ENCODE measurements at regions not wholly inside any gene's neighbourhood (a gene's known extent, or its start where the extent isn't known, plus 50 kb on each side); places are given as distances from the start of the nearest gene placed in this dataset.
"Not testable (repeated sequence)": the region's sequence is repeated elsewhere in the genome, so short reads cannot be mapped to it uniquely, and the experiment has no call there.

DNA sequence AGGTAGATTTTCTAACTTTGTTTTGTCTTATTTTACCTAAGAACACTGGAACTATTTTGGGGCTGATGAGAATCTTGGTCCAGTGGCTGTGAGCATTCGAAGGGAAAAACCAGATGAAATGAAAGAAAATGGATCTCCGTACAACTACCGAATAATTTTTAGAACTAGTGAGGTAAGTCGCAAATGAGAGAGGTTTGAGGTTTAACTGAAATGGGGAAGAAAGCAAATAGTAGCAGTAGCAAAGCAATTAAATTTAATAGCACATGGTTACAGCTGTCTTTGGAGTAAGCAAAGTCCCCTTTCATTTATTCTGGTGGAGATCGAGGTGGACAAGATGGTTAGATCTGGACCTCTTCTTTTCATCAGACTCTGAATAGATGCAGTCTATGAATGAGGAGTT lies 313.5 kb upstream of the RGS6 start:
- DNase-seq, result no peak

DNA sequence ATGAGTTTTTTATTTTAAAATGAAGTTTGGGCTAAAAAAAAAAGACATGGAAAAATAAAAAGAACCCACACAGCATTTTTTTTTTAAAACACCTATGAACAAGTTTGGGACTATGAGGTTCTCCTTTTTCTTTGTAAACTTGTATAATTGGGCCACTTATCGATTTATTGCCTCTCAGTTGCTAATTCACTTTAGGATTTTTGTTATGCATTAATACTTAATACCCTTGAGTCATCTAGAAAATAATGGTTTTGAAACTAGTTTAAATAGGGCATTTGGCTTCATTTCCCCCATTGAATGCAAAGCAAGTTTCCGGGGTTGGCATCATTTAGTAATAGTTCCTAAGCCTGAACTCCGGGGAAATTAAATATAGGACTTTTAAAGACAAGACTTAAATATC lies 312.8 kb upstream of the RGS6 start:
- no peak for DNase-seq

DNA sequence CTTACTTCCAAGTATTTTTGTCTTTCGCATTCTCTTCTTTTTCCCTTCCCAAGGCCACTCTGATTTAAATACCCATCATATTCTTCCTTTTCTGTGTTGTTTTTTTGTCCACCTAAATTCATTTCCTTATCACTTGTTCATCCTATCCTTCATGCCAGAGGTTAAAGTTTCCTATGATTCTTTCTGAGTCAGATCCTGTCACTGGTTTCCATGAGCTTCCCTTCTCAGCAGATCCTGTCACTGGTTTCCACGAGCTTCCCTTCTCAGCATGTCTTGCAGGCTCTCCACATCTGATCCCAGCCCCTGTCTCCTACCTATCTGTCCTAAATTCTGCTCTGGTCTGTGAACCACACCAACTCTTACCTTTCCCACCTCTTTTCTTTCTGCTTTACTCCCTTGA lies 311.8 kb upstream of the RGS6 start:
- no peak for DNase-seq

DNA sequence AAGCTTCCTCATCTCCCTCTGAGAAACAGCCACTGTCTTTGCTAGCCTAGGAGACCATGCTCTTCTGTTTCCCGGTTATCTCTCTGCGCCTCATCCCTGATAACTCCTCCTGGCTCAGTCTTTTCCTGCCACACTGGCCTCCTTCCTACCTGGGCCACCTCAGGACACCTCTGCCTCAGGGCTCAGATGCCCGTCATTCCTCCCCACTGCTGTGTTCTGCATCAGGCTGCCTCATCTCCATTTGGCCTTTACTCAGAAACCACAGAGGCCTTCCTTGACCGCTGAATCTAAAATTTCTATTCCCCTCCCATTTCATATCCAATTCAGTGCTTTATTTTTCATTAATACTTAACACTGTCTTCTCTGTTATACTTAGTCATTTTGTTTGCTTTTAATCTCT lies 311.0 kb upstream of the RGS6 start:
- no peak for DNase-seq

DNA sequence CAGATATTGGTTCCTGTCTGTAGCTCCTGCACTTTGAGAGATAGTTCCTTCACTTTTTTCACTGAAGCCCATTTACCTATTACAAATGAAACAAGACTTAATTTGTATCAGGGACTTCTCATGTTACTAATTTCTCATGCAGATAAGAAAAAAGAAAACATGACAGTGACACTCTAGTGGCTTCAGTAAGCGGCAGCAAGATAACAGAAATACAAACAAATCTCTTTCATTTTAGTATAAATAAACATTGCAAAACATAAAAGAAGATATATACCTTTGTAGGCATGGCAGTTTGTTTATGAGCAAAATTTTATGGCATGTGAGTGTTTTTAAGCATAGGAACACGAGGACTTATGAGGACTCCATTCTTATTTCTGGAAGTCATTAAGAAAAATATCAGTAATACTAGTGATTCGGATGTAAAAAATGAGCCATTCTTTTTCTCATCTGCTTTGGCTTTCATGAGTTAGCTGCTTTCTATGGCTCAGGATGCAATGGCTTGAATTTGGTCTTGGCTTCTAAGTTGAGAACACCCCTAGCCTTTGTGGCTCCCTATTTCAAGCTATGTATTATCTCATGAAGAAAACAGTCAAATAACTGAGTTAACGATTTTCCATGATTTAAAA lies 310.1 kb upstream of the RGS6 start:
- DNase-seq, result no peak

DNA sequence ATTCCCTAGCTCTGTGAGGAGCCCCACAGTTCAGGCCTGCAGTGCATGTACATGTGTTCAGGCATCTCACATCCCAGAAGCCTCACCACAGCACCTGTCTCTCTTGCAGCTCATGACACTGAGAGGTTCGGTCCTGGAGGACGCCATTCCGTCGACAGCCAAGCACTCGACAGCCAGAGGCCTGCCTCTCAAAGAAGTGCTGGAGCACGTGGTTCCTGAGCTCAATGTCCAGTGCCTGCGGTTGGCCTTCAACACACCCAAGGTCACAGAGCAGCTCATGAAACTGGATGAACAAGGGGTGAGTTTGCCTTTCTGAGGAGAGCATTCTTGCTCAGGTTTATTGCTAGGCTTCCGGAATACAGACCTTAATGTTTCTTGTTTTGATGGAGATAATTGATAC lies 308.3 kb upstream of the RGS6 start:
- no peak for DNase-seq

DNA sequence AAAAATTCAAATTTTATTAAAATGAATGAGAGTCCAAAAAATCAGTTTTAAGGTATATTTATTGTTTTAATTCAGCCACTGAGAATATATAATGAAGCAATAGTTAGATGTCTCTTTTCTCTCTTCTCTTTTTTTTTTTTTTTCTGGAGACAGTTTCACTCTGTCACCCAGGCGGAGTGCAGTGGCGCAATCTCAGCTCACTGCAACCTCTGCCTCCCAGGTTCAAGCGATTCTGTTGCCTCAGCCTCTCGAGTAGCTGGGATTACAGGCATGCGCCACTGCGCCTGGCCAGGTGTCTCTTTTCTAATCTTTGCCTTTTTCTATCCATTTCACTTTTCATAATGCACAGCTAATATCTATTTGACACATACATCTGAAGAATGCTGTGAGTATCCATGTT lies 307.1 kb upstream of the RGS6 start:
- DNase-seq, result no peak

DNA sequence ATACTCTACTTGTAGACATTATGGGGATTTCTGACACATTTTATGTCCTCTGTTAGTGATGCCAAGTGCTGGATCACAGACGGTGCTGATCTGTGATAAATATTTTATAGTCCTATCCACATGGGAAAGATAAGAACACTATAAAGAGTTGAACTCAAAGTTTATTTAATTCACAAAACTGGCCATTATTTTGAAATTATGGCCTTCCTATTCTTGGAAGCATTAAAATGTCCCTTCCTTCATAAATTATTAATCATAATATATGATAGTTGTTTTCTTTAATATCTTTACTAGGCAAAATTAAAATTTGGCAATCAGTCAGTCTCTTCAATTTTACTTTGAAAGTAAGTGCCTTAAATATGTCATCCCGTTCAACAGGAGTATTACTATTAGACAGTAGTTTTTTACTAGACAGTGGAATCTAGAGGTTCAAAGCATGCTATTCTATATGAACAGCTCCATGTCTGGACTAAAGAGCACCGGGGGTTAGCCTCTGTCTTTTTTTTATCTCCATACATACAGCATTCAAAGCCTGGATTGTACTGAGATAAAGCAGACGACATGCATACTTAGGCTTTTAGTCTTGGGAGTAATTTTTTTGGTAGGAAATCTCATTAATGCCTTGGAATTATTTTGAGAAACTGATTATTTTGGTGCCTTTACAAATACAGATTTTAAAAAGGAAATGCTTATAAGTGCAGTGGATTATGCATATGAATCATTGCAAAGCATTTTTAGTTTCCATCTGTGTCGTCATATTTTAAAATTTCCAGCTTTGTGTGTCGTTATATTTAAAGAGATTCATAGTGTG lies 306.1 kb upstream of the RGS6 start:
- peak; percentile 7 for DNase-seq

DNA sequence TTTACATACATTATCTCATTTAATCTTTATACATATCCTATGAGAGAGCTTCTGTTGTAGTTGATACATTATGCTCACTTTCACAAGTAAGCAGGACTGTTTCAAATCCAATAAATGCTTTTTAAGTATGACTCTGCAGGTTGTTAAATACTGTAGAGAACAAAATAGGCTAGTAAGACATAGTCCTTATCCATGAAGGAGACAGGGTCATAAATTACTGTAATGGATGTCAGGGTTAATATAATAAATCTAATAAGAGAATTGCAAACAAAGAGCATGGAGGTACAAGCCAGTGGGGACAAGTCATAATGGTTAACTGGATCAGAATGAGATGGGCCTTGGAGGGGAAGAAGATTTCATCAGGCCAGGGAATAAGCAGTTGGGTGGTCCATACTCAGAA lies 303.8 kb upstream of the RGS6 start:
- DNase-seq, result no peak

DNA sequence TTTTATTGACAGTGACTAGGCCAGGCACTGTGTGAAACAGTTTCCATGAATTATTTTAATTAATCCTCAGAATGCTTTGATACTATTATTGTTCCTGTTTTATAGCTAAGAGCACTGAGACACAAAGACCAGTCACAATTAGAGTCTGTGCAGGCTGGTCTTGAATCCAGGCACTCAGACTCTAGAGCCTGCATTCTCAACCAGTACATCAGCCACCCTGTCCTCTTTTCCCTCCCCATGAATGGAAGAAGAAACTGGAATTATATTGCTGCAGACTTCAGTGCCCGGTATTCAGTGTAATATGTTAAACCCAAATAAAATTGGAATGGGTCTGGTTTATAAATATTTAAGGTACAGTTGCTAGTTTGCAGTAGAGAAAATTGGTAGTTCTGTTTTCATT lies 303.0 kb upstream of the RGS6 start:
- DNase-seq, result no peak

DNA sequence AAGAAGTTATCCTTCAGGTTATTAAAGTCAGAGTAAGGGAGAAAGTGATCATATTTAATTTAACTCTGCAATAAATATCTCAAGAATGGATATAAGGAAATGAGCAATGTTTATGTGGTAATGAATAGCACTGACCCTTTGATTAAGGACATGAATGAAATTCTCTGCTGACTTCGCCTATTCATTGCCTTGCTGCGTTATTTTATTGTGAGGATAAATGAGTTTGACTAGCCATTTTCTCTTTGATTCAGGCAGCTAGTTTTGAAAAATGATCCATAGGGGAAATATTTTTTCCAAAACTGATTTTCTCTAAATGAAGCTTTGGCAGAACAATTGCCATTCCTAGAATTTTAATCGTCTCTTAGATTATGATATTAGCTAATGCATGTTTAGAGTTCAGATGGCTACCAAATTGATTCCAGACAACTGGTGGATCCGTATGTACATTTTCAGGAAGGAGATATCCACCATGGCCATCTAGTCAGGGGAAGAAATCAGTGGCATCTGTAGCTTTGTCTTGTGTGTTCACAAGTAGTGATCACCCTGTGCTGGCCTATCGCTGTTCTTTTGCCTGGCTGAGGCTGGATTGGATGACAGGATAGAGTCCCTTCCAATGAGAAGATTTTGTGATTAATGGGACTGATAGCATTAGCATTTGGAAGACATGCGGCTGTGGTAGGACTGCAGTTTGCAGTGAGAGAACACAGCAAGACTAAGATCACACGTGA lies 302.3 kb upstream of the RGS6 start:
- DNase-seq, result no peak

DNA sequence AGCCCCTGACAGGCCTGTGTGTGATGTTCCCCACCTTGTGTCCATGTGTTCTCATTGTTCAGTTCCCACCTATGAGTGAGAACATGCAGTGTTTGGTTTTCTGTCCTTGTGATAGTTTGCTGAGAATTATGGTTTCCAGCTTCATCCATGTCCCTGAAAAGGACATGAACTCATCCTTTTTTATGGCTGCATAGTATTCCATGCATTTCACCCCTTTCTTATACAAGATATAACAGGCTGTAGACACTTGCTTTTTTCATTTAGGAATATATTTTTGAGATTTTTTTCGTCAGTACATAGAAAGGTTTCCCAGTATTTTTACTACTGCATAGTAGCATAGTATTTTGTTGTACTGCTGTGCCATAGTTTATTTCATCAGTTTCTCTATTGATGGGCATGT lies 301.2 kb upstream of the RGS6 start:
- not testable (repeated sequence) for DNase-seq

DNA sequence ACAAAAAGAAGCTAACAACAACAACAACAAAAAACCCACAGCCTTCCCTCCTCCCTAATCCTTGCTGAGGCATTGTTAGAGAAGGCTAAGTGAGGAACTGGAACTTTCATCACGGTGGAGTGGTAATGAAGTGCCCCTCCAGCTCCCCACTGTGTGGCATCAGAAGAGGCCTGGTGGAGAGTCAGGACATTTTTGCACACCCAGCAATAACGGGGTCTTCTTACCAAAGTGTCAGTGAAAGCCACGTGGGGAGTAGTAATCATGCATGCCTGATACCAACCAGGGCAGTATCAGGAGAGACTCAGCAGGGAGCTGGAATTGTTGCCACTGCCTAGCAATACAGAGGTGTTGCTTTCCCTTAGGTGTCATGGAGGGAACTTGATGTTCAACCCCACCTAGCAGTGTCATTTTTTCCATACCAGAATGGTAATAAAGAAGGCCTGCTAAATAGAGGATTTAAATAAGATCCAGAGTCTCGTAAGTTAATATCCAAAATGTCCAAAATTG lies 299.7 kb upstream of the RGS6 start:
- DNase-seq, result no peak

DNA sequence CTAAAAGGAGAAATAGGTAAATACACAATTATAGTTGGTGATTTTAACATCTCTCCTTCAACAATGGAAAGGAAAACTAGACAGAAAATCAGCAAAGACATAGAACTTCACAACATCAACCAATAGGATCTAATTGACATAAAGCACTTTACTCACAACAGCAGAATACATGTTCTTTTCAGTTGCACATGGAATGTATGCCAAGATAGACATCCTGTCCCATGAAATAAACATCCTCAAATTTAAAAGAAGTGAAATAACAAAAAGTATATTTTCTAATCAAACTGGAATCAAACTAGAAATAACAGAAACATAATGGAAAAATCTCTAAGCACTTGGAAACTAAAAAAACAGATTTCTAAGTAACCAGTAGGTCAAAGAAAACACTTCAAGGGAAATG lies 296.2 kb upstream of the RGS6 start:
- no peak for DNase-seq

DNA sequence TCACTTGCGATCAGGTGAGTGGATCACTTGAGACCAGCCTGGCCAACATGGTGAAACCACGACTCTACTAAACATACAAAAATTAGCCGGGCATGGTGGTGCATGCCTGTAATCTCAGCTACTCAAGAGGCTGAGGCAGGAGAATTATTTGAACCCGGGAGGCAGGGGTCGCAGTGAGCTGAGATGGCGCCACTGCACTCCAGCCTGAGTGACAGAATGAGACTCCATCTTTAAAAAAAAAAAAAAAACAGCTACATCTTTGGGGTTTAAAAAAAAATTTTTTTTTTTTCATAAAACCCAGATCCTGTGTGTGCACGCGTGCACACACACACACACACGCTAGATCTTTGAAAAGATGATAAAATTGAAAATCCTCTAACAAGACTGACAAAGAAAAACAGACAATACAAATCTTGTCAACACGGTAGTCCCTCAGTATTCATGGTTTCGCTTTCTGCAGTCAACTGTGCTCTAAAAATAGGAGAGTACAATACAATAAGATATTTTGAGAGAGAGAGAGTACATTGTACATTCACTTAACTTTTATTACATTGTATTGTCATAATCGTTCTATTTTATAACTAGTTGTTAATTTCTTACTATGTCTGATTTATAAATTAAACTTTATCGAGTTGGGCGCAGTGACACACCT lies 295.3 kb upstream of the RGS6 start:
- no peak for DNase-seq

DNA sequence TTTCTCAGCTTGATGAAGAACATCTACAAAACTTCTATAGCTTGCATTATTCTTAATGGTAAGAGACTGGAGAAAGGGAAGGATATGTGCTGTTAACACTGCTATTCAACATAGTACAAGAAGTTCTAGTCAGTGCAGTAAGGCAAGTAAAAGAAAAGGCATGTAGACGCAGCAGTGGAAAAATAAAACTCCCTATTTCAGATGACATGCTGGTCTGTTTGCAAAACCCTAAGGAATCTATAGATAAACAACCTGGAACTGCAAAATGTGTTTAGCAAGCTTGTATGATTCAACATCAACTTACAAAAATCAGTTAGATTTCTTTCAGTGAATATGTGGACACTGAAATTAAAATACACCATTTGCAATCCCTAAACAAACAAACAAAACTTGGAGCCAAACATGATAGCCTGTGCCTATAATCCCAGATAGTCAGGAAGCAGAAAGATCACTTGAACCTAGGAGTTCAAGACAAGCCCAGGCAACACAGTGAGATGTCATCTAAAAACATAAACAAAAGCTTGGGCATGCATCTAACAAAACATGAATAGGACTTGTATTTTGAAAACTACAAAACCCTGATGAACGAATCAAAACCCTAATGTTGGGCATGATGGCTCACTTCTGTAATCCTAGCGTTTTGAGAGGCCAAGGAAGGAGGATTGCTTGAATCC lies 293.6 kb upstream of the RGS6 start:
- no peak for DNase-seq

DNA sequence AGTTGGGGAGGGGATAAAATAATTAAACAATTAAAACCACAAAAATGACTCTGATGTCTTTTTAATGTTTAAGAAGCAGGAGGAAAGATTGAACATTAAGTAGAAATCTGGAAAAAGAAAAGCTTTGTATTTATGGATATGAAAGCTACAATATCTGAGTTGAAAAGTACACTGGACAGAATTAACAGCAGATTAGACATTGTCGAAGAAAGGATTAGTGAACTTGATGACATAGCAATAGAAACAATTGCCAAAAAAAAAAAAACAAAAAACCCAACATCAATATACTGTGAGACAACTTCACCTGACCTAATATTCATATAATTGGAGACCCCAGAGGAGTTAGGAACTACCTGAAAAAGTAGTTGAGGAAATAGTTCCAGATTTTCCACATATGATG lies 289.5 kb upstream of the RGS6 start:
- DNase-seq, result no peak

DNA sequence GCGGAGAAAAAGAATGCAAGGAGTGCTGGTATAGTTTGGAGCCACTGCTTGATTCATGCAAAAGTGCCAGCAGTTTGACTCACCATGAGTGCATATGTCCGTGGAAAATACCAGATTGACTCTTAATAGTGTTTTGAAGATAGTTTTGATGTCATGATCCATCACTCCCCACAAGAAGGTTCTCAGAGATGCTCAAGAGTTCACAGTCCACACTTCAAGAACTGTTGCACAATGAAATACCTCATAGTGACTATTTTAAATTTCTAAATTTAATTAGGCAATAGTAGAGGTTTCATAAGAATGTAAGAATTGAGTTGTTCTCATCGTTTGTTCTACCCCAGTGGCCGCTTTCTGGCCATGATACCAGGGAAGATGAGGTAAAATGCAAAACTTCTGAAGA lies 286.6 kb upstream of the RGS6 start:
- DNase-seq, result no peak

DNA sequence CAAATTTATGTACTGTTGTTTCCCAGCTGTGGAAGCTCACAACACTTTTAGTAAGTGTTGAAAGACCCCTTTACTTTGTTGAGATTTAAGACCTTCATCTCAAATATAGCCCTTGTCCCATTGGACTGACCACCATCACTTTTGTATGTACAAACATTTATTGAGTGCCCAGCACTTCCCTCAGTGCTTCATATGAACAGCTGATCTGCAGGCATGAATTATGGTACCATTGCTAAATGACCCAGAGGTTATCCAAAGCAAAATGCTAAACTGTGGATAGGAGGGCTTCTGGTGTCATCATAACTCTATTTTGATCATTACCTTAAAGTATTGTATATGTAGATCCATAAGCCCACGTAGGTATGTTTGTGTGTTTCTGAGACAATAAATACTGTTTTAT lies 285.7 kb upstream of the RGS6 start:
- no peak for DNase-seq

DNA sequence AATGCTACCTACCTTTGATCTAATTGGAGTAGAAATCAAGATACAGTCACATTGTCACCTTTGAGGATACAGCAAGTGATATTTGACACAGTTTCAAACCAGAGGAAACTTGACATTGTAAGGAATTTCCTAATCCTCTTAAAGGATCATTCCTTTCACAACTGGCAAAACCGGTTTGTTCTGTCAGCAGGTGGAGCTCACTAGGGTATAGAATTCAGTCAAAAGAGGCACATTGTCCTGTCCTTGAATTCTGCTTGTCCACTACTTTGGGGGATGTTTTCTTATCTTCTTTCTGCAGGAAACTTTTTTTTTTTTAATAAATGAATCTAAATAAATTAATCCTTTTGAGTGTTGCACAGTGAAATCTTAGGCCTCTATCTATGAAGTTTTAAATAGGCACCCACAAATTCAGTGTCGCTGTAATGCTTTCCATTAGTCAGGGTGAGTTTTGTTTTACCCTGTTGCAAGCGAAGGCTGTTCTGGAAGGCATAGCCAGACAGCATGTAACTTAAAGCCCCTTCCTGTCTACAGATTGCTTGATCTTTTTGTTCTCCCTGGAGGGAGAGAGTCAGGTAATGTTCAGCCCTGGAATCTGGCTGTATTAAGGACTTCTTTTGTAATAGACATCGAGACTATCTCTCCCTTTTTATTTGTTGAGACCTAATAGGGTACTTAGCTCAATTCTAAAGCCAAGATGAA lies 285.0 kb upstream of the RGS6 start:
- no peak for DNase-seq

DNA sequence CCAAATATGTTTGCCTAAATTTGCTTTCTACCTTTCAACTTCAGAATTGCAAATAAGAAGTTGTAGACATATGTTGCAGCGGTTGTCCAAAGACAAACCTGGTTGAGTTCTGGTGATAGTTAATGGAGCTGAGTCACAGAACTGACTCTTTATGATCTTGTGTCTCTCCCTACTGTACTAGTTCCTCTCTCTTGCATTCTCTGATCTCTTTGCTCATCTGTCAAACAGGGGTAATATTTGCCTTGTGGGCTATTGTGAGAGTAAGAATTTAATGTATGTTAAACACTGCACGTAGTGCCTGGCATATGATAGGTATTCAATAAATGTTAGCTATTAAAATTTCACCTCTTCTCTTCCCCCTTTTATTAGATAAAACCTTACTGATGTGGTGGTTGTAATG lies 283.5 kb upstream of the RGS6 start:
- no peak for DNase-seq

DNA sequence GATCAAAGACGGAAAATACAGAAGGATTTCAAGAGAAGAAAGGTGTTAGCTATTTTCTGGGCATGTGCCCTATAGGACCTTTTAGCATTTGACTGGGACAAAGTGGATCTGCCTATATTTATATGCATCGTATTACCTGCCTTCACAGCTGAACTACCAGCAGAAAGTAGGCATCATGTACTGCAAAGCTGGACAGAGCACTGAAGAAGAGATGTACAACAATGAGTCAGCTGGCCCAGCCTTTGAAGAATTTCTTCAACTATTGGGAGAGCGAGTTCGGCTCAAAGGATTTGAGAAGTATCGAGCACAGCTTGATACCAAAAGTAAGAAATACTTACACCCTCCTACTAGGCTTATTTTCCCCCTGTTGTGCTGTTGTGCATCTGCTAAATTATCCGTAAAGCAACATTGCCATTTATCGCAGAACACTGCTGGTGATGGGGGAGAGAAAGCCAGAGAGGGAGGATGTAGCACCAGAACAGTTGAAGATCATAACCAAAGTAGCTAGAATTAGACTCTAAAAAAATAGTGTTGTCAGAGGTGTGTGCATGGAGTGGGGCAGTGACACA lies 282.0 kb upstream of the RGS6 start:
- no peak for DNase-seq

All from hematopoietic multipotent progenitor cell treated with erythropoietin and hydrocortisone succinate and interleukin-3 and kit ligand, for 8 days (in vitro differentiated cells).